Esophagus (tissue), 2 donors: ENCODE measurements at regions not wholly inside any gene's neighbourhood (a gene's known extent, or its start where the extent isn't known, plus 50 kb on each side); places are given as distances from the start of the nearest gene placed in this dataset.

Experiments used
- H3K27ac ChIP-seq, 2 donors: one replicate each; pipeline ENCODE4 v1.5.1; 2013; ENCODE audit warnings: low read depth in 2 of 2, mild to moderate bottlenecking in 2 of 2, inconsistent platforms in 1 of 2, low read length in 1 of 2, moderate library complexity in 1 of 2
- H3K27me3 ChIP-seq, 2 donors: one replicate each; pipeline ENCODE4 v1.6.1; 2013; ENCODE audit warnings: low read length in 2 of 2, control low read depth in 1 of 2, mild to moderate bottlenecking in 1 of 2; ENCODE audit not compliant: insufficient read depth in 2 of 2, control insufficient read depth in 1 of 2
- H3K36me3 ChIP-seq, 2 donors: one replicate each; pipeline ENCODE4 v1.6.1; 2013; ENCODE audit warnings: low read length in 1 of 2; ENCODE audit not compliant: control insufficient read depth in 2 of 2, insufficient read depth in 2 of 2
- H3K4me1 ChIP-seq, 2 donors: one replicate each; pipeline ENCODE4 v1.6.1; 2013; ENCODE audit warnings: low read length in 1 of 2; ENCODE audit not compliant: control insufficient read depth in 2 of 2, insufficient read depth in 2 of 2
- H3K4me3 ChIP-seq, 2 donors: one replicate each; pipeline ENCODE4 v1.5.1; 2013; ENCODE audit warnings: low read length in 2 of 2, mild to moderate bottlenecking in 2 of 2, low read depth in 1 of 2, moderate library complexity in 1 of 2
- H3K9me3 ChIP-seq, 2 donors: one replicate each; pipeline ENCODE4 v1.6.1; 2013; ENCODE audit warnings: mild to moderate bottlenecking in 2 of 2, low read depth in 1 of 2, low read length in 1 of 2, moderate library complexity in 1 of 2; ENCODE audit not compliant: control insufficient read depth in 2 of 2, insufficient read depth in 1 of 2
- WGBS, 2 donors: extraction: QIAGEN DNeasy Blood & Tissue Kit; methylation state at CpG; one replicate each; pipeline ENCODE4 v1.1.7; 2013; 5-methylcytosine and 5-hydroxymethylcytosine counted together
- donor health status: healthy with polysubstance abuse.
- donor health status: Bipolar disorder and iron deficiency.

DNA sequence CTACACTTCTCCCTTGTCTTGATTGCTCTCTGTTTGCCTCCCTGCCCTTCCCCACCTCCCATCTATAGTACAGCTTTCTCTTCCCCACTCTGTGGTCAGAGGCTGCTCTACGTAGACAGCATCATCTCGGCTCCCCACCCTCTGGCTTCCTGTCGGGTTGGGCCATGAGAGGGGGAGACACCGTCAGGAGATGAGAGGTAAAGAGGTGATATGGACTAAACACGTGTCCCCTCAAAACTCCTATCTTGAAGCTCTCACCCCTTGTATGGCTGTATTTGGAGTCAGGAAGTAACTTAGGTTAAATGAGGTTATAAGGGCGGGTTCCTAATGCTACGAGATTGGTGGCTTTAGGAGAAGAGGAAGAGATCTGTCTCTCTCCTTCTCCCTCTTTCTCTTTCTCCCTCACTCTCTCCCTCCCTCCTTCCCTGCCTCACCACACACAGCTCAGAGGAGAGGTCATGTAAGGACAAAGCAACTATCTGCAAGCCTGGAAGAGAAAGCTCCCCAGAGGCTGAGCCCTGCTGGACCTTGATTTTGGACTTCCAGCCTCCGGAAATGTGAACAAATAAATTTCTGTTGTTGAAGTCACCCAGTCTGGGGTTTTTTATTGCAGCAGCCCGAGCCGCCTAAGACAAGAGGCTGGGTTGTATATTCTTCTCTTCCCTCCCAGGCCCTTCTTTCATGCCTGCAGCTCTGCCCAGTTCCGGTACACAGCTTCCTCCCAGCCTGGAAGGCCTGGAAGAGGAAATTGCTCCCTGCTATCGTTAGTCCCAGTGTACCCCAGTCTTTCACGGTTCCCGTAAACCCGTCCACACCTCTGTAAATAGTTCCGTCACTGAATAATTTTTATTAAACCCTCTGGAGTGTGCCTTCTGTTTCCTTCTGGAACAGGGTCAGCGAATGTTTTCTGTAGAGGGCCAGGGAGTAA lies 138.0 kb downstream of the AKAIN1 start:
- no peak overlapping the region for H3K4me3 ChIP-seq
- no peaks in the 10 kb centered on the region for H3K9me3 ChIP-seq
- peaks cover 0 to 2% of the 10 kb centered on the region in 2 donors for H3K27me3 ChIP-seq
- H3K27ac ChIP-seq: no peak overlapping the region
- H3K4me1 ChIP-seq: no peaks in the 10 kb centered on the region
- 52 to 56% methylated on average over 17 of the region's 17 CpGs for WGBS, 2 donors
- no peaks in the 10 kb centered on the region for H3K36me3 ChIP-seq

DNA sequence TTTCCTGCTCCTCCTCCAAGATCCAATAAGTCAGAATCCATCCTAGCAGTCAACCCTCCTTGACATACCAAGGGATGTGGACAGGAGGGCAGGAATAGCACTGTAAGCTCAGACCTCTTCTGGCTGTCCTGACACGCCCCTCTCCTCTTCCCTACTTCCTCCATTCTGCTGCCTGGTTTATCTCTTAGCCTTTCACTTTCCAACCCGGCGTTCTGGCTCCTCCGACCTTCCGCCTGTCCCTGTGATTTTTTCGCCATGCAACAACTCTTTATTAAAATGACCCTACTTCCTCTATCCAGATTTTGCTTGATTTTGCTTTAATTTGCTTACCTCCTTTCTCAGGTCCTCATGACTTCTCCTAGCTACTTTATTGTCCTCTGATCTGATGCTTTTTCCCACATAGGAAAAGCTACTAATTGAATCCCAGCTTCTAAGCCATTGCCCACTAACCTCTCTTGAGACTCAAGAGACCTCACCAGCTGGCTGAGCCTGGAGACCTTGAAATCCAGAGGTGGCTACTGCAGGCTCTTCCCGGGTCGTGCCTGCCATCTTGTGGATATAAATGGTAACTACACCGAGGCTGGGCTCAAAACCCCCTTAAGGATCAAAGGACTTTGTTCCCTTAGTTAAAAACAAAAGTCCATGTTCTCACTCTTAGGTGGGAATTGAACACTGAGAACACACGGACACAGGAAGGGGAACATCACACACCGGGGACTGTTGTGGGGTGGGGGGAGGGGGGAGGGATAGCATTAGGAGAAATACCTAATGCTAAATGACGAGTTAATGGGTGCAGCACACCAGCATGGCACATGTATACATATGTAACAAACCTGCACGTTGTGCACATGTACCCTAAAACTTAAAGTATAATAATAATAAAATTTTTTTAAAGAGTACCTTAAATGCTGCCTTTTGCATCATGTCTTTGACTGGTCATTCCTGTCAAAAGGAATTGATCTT lies 139.4 kb downstream of the AKAIN1 start:
- 27% methylated on average over 13 of the region's 13 CpGs for WGBS, 2 donors
- Histone ChIP-seq H3K9me3 (no peaks in the 10 kb centered on the region), H3K36me3 (no peaks in the 10 kb centered on the region), H3K27ac (no peak overlapping the region), H3K4me1 (no peaks in the 10 kb centered on the region), H3K4me3 (no peak overlapping the region), H3K27me3 (peaks cover 0 to 2% of the 10 kb centered on the region in 2 donors)

DNA sequence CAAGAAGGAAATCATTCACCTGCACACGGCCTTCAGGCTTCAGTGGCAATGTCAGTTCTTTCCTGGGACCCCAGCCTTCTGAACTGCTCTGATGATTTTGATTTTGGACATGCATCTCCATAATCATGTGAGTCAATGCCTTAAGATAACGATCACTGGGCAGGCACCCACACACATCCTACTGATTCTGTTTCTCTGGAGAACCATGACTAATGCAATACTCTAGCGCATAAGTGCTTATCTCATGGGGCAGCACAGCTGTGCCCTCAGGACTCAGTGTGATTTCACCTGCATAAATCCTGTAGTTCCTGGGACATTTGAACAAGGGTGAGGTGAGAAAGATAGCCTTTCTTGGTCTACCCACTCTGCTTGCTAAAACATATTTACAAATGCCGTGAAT lies 144.6 kb downstream of the AKAIN1 start:
- Histone ChIP-seq H3K4me1 (no peaks in the 10 kb centered on the region), H3K36me3 (no peaks in the 10 kb centered on the region), H3K4me3 (no peak overlapping the region), H3K9me3 (no peaks in the 10 kb centered on the region), H3K27ac (no peak overlapping the region), H3K27me3 (peaks cover 0 to 2% of the 10 kb centered on the region in 2 donors)
- WGBS, 2 donors: 63 to 73% methylated on average over 4 of the region's 4 CpGs

DNA sequence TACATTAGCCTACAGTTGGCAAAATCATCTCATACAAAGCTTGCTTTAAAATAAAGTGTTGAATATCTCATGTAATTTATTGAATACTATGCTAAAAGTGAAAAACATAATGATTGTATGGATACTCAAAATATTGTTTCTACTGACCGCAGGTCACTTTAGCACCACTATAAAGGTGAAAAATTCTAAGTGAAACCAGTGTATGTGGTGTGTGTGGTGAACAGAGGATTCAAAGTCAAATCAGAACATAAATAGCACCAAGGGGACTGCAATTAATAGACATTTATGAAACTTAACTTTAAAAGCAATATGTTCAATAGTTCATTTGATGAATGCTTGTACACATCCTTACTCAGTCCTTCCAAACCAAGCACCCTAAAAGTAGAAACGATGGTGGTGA lies 145.8 kb downstream of the AKAIN1 start:
- Histone ChIP-seq H3K9me3 (no peaks in the 10 kb centered on the region), H3K36me3 (no peaks in the 10 kb centered on the region), H3K27ac (no peak overlapping the region), H3K27me3 (peaks cover 0 to 2% of the 10 kb centered on the region in 2 donors), H3K4me1 (no peaks in the 10 kb centered on the region), H3K4me3 (no peak overlapping the region)
- WGBS, 2 donors: 82 to 84% methylated on average over 2 of the region's 2 CpGs

DNA sequence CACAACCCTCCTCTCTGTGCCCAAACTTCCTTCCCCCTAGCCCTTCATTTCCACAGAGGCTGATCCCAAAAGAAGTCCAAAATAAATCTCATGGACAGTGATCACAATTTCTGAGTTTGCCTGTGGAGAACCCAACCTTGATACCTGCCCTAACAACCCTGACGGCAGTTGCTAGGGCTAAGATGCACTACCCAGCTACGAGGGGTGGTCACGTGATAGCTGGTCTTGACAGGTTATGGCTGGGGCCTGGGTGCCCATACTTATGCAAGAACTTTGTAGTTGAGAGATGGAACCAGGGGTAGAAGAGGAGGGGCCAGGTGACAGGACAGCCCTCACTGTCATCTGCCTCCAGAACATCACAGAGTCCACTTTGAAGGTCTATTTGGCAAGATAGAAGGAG lies 147.9 kb downstream of the AKAIN1 start:
- no peak overlapping the region for H3K27ac ChIP-seq
- no peaks in the 10 kb centered on the region for H3K36me3 ChIP-seq
- H3K4me3 ChIP-seq: no peak overlapping the region
- H3K4me1 ChIP-seq: no peaks in the 10 kb centered on the region
- no peaks in the 10 kb centered on the region for H3K9me3 ChIP-seq
- WGBS, 2 donors: 69 to 89% methylated on average over 3 of the region's 3 CpGs
- no peaks in the 10 kb centered on the region for H3K27me3 ChIP-seq

DNA sequence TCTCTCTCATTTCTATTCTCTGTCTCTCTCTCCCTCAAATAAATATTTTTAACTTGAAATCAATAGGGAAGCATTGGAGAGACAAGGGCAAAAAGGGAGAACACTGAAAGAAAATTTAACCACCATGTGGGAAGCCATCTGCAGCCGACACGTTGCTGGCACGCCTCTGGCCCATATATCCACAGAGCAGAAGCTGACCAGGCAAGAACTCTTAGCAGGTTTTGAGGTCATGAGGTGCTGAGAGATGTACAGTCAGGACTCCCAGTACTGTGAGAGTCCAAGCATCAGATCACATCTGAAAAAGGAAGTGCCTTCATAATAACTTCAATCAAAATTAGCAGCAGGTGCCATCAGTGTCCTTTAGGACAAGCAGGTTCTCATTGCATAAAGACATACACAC lies 156.6 kb downstream of the AKAIN1 start:
- 82 to 92% methylated on average over 3 of the region's 3 CpGs for WGBS, 2 donors
- Histone ChIP-seq H3K9me3 (no peaks in the 10 kb centered on the region), H3K27me3 (no peaks in the 10 kb centered on the region), H3K4me1 (no peaks in the 10 kb centered on the region), H3K4me3 (no peak overlapping the region), H3K27ac (no peak overlapping the region), H3K36me3 (no peaks in the 10 kb centered on the region)

DNA sequence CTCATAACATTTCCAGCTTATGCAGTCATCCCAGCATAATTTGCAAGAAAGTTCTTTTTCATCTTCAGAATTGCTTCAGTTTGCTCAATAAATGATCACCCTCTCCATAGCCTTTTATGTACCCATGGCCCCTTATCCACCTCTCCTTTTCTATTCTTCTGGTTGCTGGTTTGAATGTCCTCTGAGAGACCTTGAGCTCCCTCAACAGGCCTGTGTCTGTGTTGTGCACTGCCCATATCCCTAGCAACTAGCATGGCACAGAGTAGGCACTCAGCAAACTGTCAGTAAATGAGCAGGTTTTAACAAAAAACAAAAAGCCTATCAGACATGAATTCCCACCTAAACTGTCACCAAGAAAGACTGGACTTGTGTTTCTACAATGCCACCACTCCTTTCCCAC lies 160.5 kb downstream of the AKAIN1 start:
- Histone ChIP-seq H3K27ac (no peak overlapping the region), H3K9me3 (no peaks in the 10 kb centered on the region), H3K4me3 (no peak overlapping the region), H3K36me3 (no peaks in the 10 kb centered on the region), H3K4me1 (no peaks in the 10 kb centered on the region), H3K27me3 (no peaks in the 10 kb centered on the region)

DNA sequence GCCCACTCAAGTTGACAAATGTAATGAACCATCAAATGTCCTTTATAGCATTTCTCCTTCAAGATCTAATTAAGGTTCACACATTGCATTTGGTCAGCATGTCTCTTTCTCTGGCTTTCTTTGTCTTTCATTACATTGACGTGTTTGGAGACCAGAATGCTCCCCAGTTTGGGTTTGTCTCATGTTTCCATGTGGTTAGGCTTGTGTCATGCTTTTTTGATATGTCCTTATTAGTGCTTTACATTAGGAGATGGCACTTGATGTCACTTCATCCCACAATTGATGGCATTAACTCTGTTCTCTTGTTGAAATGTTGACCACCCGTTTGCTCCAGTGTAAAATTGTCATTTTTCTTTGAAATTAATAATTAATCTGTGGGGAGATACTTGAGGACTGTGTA lies 165.8 kb downstream of the AKAIN1 start:
- Histone ChIP-seq H3K27me3 (no peaks in the 10 kb centered on the region), H3K4me3 (no peak overlapping the region), H3K27ac (no peak overlapping the region), H3K9me3 (no peaks in the 10 kb centered on the region), H3K4me1 (no peaks in the 10 kb centered on the region), H3K36me3 (no peaks in the 10 kb centered on the region)
- 63 to 74% methylated on average over 2 of the region's 2 CpGs for WGBS, 2 donors

DNA sequence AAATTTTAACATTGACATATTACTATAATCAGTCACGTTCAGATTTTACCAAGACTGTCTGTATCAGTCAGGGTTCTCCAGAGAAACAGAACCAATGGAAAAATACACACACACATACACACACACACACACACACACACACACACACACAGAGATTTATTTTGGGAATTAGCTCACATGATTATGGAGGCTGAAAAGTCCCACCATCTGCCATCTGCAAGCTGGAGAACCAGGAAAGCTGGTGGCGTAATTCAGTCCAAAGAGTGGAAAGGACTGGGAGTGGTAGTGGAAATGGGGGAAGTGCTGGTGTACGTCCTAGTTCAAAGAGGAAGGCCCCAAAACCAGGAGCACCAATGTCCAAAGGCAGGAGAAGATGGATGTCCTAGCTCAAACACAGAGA lies 166.4 kb downstream of the AKAIN1 start:
- Histone ChIP-seq H3K4me1 (no peaks in the 10 kb centered on the region), H3K27ac (no peak overlapping the region), H3K9me3 (no peaks in the 10 kb centered on the region), H3K27me3 (no peaks in the 10 kb centered on the region), H3K4me3 (no peak overlapping the region), H3K36me3 (no peaks in the 10 kb centered on the region)
- 58 to 60% methylated on average over 3 of the region's 3 CpGs for WGBS, 2 donors
